DMS114 treated with DMSO at 0.1 percent for 48 hours (cell line): ENCODE measurements at regions not wholly inside any gene's neighbourhood (a gene's known extent, or its start where the extent isn't known, plus 50 kb on each side); places are given as distances from the start of the nearest gene placed in this dataset.
"Not testable (repeated sequence)": the region's sequence is repeated elsewhere in the genome, so short reads cannot be mapped to it uniquely, and the experiment has no call there.

Experiments
- DNase-seq: peaks from one replicate; lab custom pipeline; 2025; ENCODE audit not compliant: unreplicated experiment; lab: John Stamatoyannopoulos, UW

GRCh38 chr12:69028941-69029729, 96.2 kb upstream of the CPM start:
- no peak for DNase-seq

GRCh38 chr12:69030321-69030720, 97.3 kb upstream of the CPM start:
- DNase-seq, result no peak

DNA sequence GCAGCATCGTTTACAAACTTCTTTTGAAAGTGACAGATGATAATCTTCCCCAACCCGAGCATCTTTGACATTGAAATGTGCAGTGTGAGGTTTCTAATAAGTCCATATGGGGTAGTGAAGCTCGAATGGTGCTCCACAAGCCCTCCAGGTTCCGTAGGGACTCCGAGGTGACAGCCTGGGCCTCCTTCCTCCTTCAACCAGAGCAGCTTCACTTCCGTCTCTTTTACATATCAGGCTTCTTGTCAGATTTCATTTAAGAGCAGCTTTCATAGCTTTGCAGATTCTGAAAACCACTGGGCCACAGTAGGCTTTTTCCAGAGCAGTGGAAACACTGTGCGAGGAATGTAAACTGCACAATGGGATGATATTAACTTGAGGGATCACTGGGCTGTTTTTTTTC, 103.6 kb upstream of the CPM start:
- no peak for DNase-seq

GRCh38 chr12:69036999-69037398, 104.0 kb upstream of the CPM start:
- DNase-seq, result no peak

GRCh38 chr12:69039911-69040310, 106.9 kb upstream of the CPM start:
- no peak for DNase-seq

- no peak for DNase-seq
Measured at GRCh38 chr12:69042557-69042956, 109.6 kb upstream of the CPM start.

DNA sequence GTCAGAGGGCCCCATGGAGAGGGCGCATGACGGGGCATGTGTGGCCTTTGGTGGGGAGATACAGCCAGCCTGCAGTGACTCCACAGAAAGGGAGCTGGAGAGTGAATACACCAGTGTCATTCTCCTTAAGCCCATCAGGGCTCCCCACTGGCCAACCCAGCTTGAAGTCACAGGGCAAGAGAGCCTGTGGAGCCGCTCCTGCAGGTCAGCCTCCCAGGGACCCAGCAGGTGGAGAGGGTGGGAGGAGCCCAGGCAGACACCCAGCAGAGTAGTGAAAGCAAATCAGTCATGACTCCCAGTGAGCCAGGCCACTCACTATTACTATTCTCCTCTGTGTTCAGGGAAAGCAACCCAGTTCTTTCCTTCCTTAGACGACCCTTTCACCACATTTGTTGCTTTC, 110.0 kb upstream of the CPM start:
- DNase-seq, result no peak

DNA sequence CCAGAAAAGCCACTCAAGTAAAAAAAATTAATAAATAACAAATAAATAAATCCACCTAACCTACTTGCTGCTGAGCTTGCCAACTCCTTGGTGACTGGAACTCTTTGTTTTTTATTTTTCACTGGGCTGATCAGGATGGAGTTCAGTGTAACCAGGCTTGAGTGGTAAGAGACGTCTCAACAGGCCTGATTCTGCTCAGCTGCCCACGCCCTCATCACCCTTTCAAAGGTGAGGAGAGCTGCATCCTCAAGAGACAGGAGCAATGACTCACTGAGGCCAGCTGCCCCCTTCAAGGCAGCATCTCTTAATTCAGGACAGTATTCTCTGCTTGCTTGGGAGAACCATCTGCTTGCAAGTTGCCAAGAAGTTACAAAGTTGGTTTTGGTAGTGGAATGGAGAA, 111.9 kb upstream of the CPM start:
- DNase-seq, result no peak

DNA sequence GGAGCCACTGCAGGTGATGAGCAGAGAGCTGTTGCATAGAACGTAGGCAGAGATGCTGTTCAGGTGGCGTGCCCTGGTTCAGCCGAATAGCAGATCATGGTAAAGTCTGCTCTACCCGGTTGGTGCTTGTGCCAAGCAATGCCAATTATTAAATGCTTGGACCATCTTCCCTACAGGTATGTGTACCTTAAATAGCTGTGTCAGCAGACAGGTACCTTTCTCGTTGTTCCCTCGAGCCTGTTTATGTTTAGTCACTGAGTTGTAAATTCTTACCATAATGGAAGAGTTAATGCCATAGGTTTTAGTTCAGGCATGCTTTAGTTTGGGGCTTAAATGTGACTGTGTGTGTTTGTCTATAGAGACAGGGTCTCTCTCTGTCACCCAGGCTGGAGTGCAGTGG, 112.5 kb upstream of the CPM start:
- no peak for DNase-seq

GRCh38 chr12:69046363-69046762, 113.4 kb upstream of the CPM start:
- no peak for DNase-seq

DNA sequence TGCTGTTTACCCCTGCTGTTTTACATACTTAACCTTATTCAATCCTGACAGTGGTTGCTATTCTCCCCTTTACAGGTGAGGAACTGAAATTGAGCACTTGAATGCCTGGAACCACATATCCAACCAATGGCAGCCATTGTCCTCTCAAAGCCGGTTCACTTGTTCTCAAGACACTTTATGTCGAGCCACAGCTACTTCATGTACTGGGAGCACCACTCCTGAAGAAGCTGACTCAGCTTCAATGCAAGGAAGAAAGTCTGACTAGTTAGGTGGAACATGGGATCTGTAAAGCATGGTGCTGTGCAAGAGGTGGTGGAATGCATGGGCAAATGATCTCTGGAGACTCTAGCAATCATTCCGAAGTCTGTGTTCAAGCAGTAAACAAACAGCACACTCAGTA, 113.9 kb upstream of the CPM start:
- no peak for DNase-seq

GRCh38 chr12:69047990-69048389, 115.0 kb upstream of the CPM start:
- DNase-seq, result no peak

DNA sequence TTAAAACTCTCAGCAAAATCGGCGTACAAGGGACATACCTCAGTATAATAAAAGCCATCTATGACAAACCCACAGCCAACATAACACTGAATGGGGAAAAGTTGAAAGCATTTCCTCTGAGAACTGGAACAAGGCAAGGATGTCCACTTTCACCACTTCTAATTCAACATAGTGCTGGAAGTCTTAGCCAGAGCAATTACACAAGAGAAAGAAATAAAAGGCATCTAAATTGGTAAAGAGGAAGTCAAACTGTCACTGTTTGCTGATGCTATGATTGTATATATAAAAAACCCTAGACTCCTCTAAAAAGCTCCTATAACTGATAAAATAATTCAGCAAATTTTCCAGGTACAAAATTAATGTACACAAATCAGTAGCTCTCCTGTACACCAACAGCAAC, 116.9 kb upstream of the CPM start:
- not testable (repeated sequence) for DNase-seq

DNA sequence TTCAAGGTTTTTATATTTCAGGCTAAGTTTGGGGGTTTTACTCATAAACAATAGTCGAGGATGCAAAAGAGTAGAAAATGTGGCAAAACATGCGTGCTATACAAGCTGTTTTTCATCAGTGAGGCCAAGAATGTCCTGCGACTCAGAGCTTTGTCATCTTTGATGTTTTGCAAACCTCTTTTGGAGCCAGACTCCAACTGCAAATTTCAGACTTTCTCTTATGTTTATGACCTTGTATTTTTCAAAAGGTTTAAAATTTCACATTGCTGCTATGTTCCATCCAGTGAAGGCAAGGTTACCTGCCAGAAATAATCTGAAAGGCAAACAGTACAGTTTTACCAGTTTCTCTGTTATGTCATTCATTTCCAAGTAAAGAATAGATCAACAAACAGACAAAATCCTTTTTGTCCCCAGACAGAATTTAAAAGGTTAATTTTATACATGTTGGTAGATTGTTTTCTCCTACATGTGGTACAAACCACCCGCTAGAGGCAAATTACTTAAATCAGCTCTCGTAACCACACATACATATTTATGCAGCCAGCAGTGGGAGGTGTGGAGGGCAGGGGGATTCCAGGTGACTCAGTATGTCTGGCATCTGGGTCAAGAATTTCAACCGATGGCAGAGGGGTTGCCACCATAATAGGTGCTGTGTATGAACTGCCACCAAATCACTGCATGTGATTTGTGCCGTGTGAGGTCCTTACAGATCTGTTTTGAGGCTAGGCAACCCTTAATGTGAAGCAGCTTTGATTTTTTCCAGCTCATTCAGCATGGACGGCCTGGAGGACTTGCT, 119.8 kb upstream of the CPM start:
- no peak for DNase-seq

DNA sequence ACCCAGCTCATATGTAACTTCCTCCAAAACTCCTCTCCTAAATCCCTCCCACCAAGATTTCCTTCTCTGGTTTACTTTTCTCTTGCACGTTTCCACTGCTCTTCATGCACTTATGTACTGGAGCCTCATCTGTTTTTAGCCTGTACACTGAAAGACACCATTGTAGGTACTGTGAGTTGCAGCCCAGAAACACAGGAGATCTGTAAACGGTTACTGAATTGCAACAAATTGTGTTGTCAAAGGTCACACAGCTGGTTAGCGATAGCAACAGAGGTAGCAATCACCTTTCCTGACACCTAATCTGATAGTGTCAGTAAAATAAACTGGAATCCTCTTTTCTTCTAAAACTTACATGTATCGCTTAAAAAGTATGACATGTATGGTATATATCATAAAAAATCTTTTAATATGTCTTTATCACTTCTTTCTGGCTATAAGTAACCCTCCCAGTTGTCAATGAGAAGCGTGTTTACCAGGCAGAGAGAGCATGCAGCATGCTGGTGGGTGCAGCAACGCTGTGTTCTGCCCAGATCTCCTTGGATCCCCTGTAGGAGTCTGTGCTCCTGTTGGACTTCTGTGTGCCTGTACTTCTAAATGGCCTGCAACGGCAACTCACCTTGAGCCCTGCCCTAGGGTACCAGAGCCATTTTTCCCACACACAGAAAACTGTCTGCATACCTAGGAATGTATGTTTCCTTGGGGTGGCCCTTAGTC, 121.5 kb upstream of the CPM start:
- no peak for DNase-seq

GRCh38 chr12:69055280-69055679, 122.3 kb upstream of the CPM start:
- no peak for DNase-seq

DNA sequence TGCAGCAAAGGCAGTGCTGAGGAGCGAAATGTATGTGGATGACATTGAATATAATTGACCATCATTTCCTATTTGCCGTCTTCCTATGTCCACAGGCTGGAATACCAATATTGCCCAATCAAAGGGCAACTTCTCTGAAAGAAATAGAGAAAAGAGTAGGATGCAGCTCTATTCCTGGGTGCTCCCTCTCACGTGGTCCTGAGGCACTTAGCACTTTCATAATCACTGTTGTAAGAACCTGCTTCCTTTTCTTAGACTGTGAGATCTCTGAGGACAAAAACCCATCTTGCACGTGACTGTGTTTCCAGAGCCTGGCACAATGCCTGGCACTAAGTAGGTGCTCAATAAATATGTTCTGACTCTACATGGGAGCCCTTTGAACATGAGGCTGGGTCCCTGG, 122.7 kb upstream of the CPM start:
- no peak for DNase-seq

DNA sequence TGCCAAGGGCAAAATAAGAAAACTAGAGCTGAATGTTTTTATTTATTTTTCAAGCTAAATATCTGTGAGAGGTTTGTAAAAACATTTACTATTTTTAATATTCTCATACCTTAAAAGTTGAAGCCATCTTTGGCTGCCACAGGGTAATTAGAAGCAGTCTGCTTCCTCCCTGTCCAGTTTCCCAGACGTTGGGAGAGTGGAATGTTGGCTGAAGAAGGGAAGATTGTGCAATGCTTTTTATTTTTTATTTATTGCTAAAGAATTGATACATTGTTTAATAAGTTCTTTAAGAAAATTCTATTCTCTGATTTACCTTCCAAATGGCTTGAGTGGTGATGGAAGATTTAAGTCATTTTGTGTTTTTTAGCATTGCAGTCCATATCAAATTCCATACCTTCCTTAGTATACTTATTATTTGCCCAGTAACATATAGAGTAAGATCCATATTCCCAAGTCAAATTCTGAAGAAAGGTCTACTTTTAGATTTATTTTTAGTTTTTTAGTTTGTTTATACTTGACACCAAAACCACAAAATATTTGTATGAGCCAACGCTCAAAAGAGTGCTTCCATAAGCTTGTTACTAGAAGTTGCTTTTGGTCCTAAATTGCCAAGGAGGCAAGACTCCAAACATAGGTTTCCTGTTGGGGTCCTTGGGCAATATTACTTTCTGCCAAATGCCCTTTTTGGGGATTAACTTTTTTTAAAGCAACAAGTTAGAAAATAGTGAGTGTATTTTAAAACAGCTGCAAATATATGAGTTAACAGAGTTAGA, 124.0 kb upstream of the CPM start:
- no peak for DNase-seq

DNA sequence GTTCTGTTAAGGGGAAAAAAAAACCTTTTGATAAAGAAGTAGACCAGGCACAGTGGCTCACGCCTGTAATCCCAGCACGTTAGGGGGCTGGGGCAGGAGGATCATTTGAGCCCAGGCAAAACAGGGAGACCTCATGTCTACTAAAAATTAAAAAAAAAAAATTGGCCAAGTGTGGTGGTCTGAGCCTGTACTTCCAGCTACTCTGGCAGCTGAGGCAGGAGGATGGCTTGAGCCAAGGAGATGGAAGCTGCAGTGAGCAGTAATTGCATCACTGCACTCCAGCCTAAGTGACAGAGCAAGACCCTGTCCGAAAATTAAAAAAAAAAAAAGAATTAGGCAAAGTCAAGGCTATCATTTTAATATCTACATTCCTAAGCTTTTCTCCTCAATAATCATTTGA, 124.8 kb upstream of the CPM start:
- no peak for DNase-seq

- no peak for DNase-seq
Measured at GRCh38 chr12:69059465-69060457, 126.8 kb upstream of the CPM start.
